NB4 (cell line): ENCODE measurements at regions not wholly inside any gene's neighbourhood (a gene's known extent, or its start where the extent isn't known, plus 50 kb on each side); places are given as distances from the start of the nearest gene placed in this dataset.

Source experiments
- POLR2A ChIP-seq: IDR thresholded peaks from 2 replicates; pipeline ENCODE4 v1.6.1; 2011; ENCODE audit warnings: mild to moderate bottlenecking; ENCODE audit not compliant: insufficient read length; ENCODE audit errors: extremely low read depth
- TF ChIP-seq, protein P1 (sequence below): IDR thresholded peaks from one replicate; pipeline ENCODE4 v1.5.1; 2012; ENCODE audit warnings: low read depth, low read length

DNA sequence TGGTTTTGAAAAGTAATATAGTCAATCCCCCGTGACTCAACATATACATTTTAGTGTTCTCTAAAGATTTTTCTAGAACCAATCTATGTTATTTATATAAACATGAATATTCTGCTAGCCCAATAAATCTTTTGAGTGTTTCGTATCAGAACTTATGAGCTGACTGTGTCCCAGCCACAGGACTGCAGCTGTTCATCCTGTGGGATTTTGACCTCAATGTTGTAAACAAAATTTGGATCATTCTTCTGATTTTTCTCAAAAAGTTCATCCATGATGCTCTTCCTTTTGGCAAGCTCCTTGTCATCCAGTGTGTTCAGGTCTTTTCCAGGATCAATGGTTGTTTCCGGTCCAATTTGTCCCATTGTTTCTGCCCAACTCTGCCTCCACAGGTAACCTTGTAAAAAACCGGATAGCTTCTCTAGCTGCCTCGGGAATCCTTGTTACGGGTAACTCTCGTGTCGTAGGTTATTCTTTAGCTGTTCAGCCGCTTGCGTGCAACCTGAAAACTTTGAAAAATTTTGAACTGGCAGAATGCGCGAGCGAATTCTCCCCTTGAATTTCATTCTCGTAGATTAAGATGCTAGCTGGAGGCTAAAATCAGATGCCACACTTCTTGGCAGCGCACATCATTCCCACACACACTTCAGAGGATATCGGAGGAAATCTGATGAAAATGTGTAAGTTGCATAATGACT is 195.2 kb downstream of the SH3BP4 start:
- TF ChIP-seq POLR2A, result no peak
- TF ChIP-seq, protein P1, sequence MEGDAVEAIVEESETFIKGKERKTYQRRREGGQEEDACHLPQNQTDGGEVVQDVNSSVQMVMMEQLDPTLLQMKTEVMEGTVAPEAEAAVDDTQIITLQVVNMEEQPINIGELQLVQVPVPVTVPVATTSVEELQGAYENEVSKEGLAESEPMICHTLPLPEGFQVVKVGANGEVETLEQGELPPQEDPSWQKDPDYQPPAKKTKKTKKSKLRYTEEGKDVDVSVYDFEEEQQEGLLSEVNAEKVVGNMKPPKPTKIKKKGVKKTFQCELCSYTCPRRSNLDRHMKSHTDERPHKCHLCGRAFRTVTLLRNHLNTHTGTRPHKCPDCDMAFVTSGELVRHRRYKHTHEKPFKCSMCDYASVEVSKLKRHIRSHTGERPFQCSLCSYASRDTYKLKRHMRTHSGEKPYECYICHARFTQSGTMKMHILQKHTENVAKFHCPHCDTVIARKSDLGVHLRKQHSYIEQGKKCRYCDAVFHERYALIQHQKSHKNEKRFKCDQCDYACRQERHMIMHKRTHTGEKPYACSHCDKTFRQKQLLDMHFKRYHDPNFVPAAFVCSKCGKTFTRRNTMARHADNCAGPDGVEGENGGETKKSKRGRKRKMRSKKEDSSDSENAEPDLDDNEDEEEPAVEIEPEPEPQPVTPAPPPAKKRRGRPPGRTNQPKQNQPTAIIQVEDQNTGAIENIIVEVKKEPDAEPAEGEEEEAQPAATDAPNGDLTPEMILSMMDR, result no peak
